ENCODE measurements at regions not wholly inside any gene's neighbourhood (a gene's known extent, or its start where the extent isn't known, plus 50 kb on each side); places are given as distances from the start of the nearest gene placed in this dataset.

DNA sequence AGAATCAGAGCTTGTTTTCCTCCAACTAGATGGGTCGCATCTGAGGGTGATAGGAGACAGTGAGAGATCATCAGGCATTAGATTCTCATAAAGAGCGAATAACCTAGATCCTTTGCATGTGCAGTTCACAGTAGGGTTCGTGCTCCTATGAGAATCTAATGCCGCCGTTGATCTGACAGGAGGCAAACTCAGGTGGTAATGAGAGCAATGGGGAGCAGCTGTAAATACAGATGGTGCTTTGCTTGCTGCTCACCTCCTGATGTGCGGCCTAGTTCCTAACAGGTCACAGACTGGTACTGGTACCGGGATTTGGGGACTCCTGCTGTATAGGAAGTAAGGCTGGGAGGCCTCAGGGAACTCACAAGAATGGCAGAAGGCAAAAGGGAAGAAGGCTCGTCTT lies 276.5 kb downstream of the FAT4 start:
- TF ChIP-seq, protein P1, sequence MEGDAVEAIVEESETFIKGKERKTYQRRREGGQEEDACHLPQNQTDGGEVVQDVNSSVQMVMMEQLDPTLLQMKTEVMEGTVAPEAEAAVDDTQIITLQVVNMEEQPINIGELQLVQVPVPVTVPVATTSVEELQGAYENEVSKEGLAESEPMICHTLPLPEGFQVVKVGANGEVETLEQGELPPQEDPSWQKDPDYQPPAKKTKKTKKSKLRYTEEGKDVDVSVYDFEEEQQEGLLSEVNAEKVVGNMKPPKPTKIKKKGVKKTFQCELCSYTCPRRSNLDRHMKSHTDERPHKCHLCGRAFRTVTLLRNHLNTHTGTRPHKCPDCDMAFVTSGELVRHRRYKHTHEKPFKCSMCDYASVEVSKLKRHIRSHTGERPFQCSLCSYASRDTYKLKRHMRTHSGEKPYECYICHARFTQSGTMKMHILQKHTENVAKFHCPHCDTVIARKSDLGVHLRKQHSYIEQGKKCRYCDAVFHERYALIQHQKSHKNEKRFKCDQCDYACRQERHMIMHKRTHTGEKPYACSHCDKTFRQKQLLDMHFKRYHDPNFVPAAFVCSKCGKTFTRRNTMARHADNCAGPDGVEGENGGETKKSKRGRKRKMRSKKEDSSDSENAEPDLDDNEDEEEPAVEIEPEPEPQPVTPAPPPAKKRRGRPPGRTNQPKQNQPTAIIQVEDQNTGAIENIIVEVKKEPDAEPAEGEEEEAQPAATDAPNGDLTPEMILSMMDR (IDR thresholded peaks at IDR 0.05) = no peak
- no peak for TF ChIP-seq POLR2A (IDR thresholded peaks at IDR 0.05)
- no peak for TF ChIP-seq EP300 (IDR thresholded peaks at IDR 0.05)

Data from suprapubic skin (tissue), 3 donors.